ENCODE measurements at regions not wholly inside any gene's neighbourhood (a gene's known extent, or its start where the extent isn't known, plus 50 kb on each side); places are given as distances from the start of the nearest gene placed in this dataset.

DNA sequence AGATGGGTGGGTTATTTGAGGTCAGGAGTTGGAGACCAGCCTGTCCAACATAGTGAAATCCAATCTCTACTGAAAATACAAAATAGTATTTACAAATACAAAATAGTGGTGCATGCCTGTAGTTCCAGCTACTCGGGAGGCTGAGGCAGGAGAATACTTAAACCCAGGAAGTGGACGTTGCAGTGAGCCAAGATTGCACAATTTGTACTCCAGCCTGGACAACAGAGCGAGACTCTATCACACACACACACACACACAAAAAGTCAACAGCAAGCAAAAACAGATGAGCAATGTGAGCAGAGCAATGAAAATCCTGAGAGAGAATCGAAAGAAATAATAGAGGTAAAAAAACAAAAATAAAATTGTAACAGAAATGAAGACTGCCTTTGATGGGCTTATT, 168.8 kb downstream of the PCDH18 start:
- TF ChIP-seq, protein P1, sequence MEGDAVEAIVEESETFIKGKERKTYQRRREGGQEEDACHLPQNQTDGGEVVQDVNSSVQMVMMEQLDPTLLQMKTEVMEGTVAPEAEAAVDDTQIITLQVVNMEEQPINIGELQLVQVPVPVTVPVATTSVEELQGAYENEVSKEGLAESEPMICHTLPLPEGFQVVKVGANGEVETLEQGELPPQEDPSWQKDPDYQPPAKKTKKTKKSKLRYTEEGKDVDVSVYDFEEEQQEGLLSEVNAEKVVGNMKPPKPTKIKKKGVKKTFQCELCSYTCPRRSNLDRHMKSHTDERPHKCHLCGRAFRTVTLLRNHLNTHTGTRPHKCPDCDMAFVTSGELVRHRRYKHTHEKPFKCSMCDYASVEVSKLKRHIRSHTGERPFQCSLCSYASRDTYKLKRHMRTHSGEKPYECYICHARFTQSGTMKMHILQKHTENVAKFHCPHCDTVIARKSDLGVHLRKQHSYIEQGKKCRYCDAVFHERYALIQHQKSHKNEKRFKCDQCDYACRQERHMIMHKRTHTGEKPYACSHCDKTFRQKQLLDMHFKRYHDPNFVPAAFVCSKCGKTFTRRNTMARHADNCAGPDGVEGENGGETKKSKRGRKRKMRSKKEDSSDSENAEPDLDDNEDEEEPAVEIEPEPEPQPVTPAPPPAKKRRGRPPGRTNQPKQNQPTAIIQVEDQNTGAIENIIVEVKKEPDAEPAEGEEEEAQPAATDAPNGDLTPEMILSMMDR (IDR thresholded peaks at IDR 0.05): no peak
- no peak for TF ChIP-seq POLR2AphosphoS5 (IDR thresholded peaks at IDR 0.05; ENCODE audit: insufficient read depth in 1 of 2, low read depth in 1 of 2)

Measured in vagina (tissue), 2 donors.